ENCODE measurements at regions not wholly inside any gene's neighbourhood (a gene's known extent, or its start where the extent isn't known, plus 50 kb on each side); places are given as distances from the start of the nearest gene placed in this dataset.

GRCh38 chr6:67221226-67221625 is 1413.9 kb upstream of the ADGRB3 start:
- no peak for TF ChIP-seq CTCF (IDR thresholded peaks at IDR 0.05; ENCODE audit: low read depth, low read length)
- no peak for TF ChIP-seq EZH2phosphoT487 (IDR thresholded peaks at IDR 0.05; ENCODE audit: low read depth)
